ENCODE measurements at regions not wholly inside any gene's neighbourhood (a gene's known extent, or its start where the extent isn't known, plus 50 kb on each side); places are given as distances from the start of the nearest gene placed in this dataset.

DNA sequence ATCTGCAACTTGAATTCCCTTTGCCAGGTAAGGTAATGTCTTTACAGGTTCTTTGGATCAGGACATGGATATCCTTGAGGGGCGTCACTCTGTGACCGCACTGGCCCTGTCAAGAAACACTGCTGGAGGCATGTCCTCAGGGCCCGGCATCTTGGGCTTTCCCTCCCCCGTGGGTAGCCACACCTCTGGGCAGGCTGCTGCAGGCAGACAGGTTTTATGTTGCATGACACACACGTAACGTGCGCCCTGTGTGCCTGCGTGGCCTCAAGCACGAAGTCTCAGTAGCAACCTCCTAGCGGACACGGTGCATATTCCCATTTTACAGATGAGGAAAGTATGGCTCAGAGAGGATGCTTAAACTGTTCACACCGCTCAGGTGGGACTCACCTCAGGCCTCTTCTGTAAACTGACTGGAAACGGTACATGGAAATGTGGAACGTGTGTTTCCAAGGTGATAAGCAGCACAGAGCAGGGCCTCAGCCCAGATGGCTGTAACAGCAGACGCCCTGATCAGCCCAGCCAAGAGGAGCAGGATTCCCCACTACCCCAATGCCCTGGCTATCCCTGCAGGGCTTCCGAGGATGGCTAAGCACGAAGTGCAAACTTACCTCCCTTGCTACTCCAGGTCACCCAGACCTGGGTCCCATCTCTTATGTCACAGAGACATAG lies 553.6 kb downstream of the TCERG1L start:
- Histone ChIP-seq H3K36me3 (ENCODE audit: control insufficient read depth in 4 of 4, insufficient read depth in 4 of 4, low read length in 4 of 4) (no peaks in the 10 kb centered on the region), H3K27ac (ENCODE audit: low read depth in 1 of 2, low read length in 1 of 2) (no peak overlapping the region), H3K27me3 (ENCODE audit: control insufficient read depth in 3 of 3, insufficient read depth in 3 of 3, low read length in 2 of 3) (no peaks in the 10 kb centered on the region), H3K9me3 (ENCODE audit: control insufficient read depth in 4 of 4, insufficient read depth in 3 of 4, low read length in 3 of 4) (peaks cover 0 to 5% (median under 1%) of the 10 kb centered on the region in 4 donors), H3K4me3 (no peak overlapping the region), H3K4me1 (ENCODE audit: control insufficient read depth in 5 of 5, insufficient read depth in 5 of 5, low read length in 5 of 5) (no peaks in the 10 kb centered on the region), H3K9ac (ENCODE audit: insufficient read depth in 1 of 2, low read length in 2 of 2) (no peak overlapping the region)
- no peak for ATAC-seq (ENCODE audit: insufficient read depth, low FRiP score)
- DNase-seq: no peak
- TF ChIP-seq, protein P1, sequence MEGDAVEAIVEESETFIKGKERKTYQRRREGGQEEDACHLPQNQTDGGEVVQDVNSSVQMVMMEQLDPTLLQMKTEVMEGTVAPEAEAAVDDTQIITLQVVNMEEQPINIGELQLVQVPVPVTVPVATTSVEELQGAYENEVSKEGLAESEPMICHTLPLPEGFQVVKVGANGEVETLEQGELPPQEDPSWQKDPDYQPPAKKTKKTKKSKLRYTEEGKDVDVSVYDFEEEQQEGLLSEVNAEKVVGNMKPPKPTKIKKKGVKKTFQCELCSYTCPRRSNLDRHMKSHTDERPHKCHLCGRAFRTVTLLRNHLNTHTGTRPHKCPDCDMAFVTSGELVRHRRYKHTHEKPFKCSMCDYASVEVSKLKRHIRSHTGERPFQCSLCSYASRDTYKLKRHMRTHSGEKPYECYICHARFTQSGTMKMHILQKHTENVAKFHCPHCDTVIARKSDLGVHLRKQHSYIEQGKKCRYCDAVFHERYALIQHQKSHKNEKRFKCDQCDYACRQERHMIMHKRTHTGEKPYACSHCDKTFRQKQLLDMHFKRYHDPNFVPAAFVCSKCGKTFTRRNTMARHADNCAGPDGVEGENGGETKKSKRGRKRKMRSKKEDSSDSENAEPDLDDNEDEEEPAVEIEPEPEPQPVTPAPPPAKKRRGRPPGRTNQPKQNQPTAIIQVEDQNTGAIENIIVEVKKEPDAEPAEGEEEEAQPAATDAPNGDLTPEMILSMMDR (IDR thresholded peaks at IDR 0.05; ENCODE audit: control extremely low read depth, extremely low read depth): no peak
- WGBS, 2 donors: 84% methylated on average over 17 of the region's 17 CpGs

DNA sequence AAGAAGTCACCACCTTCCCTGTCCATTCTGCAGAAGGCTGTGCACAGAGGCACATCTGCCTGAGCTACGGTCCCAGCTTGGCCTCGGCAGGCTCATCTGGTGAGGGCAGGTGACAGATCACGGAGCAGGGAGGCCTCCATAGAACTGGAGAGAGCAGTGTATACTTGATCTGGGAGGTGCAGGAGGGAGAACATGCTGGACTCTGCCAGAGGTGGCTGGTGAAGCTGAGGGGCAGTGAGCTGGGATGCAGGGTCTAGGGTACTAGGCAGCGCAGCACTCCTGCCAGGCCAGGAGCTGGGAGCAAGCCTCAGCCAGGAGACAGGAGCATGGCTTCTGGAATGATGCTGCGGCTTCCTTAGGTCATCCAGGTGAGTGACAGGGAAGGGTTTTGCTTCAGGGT lies 553.0 kb downstream of the TCERG1L start:
- 84 to 92% methylated on average over 5 of the region's 5 CpGs for WGBS, 2 donors

DNA sequence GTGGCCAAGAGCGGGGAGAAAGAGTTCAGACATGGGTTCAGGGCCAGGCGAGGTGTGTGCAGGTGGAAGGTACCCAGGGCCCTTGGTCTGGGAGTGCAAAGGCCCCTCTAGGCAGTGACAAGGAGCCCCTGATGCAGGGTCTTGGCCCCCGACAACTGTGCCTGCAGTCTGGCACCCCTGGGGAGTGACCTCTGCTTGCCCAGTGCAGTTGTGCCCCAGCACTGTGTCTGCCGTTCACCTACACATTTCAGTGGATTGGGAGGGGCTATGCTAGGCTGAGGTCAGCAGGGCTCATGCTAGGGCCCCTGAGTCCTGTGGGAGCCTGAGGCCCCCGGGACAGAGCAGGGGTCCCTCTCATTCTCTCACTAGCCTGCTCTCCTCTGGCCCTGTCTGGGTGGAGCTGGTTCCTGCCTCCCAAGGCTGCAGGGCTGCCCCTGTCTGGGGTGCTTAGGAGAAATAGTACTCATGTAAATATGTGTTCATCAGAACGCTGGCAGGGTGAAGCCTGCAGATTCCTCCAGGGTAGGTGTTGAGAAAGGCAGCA lies 550.4 kb downstream of the TCERG1L start:
- Histone ChIP-seq H3K36me3 (ENCODE audit: control insufficient read depth in 4 of 4, insufficient read depth in 4 of 4, low read length in 4 of 4) (no peaks in the 10 kb centered on the region), H3K4me3 (no peak overlapping the region), H3K27ac (ENCODE audit: low read depth in 1 of 2, low read length in 1 of 2) (no peak overlapping the region), H3K4me1 (ENCODE audit: control insufficient read depth in 5 of 5, insufficient read depth in 5 of 5, low read length in 5 of 5) (no peaks in the 10 kb centered on the region), H3K9me3 (ENCODE audit: control insufficient read depth in 4 of 4, insufficient read depth in 3 of 4, low read length in 3 of 4) (peaks cover 0 to 4% (median 0%) of the 10 kb centered on the region in 4 donors), H3K27me3 (ENCODE audit: control insufficient read depth in 3 of 3, insufficient read depth in 3 of 3, low read length in 2 of 3) (no peaks in the 10 kb centered on the region), H3K9ac (ENCODE audit: insufficient read depth in 1 of 2, low read length in 2 of 2) (no peak overlapping the region)
- no peak for ATAC-seq (ENCODE audit: insufficient read depth, low FRiP score)
- TF ChIP-seq, protein P1 (IDR thresholded peaks at IDR 0.05; ENCODE audit: control extremely low read depth, extremely low read depth): no peak
- WGBS, 2 donors: 75 to 77% methylated on average over 6 of the region's 6 CpGs
- DNase-seq: no peak

More for the DNA sequence above, 553.0 kb downstream of the TCERG1L start:
- Histone ChIP-seq H3K9me3 (ENCODE audit: control insufficient read depth in 4 of 4, insufficient read depth in 3 of 4, low read length in 3 of 4) (peaks cover 0 to 5% (median under 1%) of the 10 kb centered on the region in 4 donors), H3K36me3 (ENCODE audit: control insufficient read depth in 4 of 4, insufficient read depth in 4 of 4, low read length in 4 of 4) (no peaks in the 10 kb centered on the region), H3K4me3 (no peak overlapping the region), H3K4me1 (ENCODE audit: control insufficient read depth in 5 of 5, insufficient read depth in 5 of 5, low read length in 5 of 5) (no peaks in the 10 kb centered on the region), H3K27ac (ENCODE audit: low read depth in 1 of 2, low read length in 1 of 2) (no peak overlapping the region), H3K27me3 (ENCODE audit: control insufficient read depth in 3 of 3, insufficient read depth in 3 of 3, low read length in 2 of 3) (no peaks in the 10 kb centered on the region), H3K9ac (ENCODE audit: insufficient read depth in 1 of 2, low read length in 2 of 2) (no peak overlapping the region)
- ATAC-seq (ENCODE audit: insufficient read depth, low FRiP score) (no peak), DNase-seq (no peak)
- TF ChIP-seq, protein P1 (IDR thresholded peaks at IDR 0.05; ENCODE audit: control extremely low read depth, extremely low read depth): no peak
